Motor neuron (in vitro differentiated cells): ENCODE measurements at regions not wholly inside any gene's neighbourhood (a gene's known extent, or its start where the extent isn't known, plus 50 kb on each side); places are given as distances from the start of the nearest gene placed in this dataset.
A peak's percentile ranks its signal among the peaks of the same experiment; 100 is the strongest.

Source experiments
- ATAC-seq, 8 experiments: fragments of 200-7000 bp; cut with Tn5 transposase; replicated peaks in 6 of 8; 2 replicates each; pipeline ENCODE4 v1.8.0; 2021; ENCODE audit warnings: mild to moderate bottlenecking in 8 of 8, moderate library complexity in 8 of 8
- H3K27ac ChIP-seq, 2 donors: fragments of 250-450 bp; sonication (Bioruptor Pico); 2 replicates each; pipeline ENCODE4 v1.9.0; 2021; ENCODE audit warnings: antibody characterized with exemption in 2 of 2, mild to moderate bottlenecking in 2 of 2, moderate library complexity in 1 of 2
- H3K4me1 ChIP-seq, 2 donors: fragments of 250-450 bp; sonication (Bioruptor Pico); replicated peaks in 1 of 2; 2 replicates each; pipeline ENCODE4 v1.6.1; 2021; ENCODE audit warnings: antibody characterized with exemption in 2 of 2, mild to moderate bottlenecking in 2 of 2, moderate library complexity in 1 of 2
- H3K4me3 ChIP-seq, 5 donors: fragments of 250-450 bp; sonication (Bioruptor Pico); 2 replicates each; pipeline ENCODE4 v1.9.0; 2021; ENCODE audit warnings: antibody characterized with exemption in 5 of 5, mild to moderate bottlenecking in 5 of 5, moderate library complexity in 4 of 5
- WGBS, 10 experiments: fragments of 450-650 bp; shearing (Covaris generic); methylation state at CpG; one replicate each; pipeline ENCODE4 v1.0.0; 2022; 5-methylcytosine and 5-hydroxymethylcytosine counted together
- in situ Hi-C, 9 experiments: fragments of 400-800 bp; cut with MboI; loops; one replicate each; pipeline ENCODE4 v1.15.0; 2021; ENCODE audit warnings: low sequenced_read_pairs in 9 of 9, low pct_unique_long_range_greater_than_20kb in 2 of 9; ENCODE audit not compliant: unreplicated experiment in 9 of 9

DNA sequence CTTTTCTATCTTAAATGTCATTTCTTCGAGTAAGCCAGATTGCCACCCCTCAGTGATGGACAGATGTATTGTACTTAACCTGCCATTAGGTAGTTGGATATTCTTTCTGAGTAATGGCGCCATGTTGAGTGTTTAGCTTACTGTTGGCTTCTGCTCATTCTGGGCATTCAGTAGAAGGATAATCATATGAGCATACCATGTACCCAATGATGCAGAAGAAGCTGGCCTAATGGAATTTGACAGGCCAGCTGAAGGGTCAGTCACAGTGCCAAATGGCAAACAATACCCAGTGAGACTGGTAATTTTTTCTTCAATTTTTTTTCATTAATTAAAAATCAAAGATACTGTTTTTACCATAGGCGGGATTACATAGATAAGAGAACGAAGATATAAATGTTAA, 1010.8 kb upstream of the EYS start:
- no peak for ATAC-seq
- in situ Hi-C loops, result no loop called here
- no peak overlapping the region for H3K27ac ChIP-seq
- 7 to 100% (median 89%) methylated on average over 2 to 4 of the region's 4 CpGs for WGBS, 10 experiments
- H3K4me3 ChIP-seq, result no peak overlapping the region
- no peaks in the 10 kb centered on the region for H3K4me1 ChIP-seq

DNA sequence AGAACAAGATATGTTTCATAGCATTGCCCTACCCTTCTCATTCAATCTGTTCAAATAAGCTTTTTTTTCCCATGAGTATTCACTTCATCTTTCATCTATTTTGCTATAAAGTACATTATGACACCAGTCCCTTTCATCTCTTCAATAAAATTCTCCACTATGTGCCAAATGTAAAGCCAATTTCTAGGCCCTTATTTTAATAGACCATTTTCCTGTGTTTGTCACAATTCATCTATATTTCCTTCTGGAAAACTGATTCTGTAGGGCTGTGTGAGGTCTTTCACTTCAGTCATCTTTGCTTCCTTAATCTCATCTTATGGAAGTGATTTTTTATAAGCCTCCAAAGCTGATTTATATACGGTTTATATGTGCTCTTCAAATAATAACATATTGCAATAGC, 992.4 kb upstream of the EYS start:
- WGBS, 10 experiments, result 0 to 88% (median 29%) methylated on average over 1 of the region's 1 CpG; no CpG with 5 or more reads in 3 of the 10 experiments

DNA sequence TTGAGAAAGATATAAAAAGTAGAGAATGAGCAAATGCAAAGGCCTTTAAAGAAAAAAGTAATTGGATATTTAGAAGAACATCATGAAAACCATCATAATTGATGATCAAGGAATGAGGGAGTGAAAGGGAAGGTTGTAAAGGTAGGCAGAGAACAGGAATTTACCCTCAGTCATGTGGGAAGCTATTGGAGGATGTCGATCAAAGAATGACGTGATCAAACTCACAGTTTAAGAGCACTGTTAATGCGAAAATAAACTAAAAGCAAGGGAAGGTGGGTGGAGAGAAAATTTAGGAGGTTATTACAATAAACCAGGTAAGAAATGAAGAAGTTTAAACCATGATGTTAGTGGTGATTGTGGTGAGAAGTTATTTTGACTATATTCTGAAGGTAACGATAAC, 982.6 kb upstream of the EYS start:
- Histone ChIP-seq H3K27ac (no peak overlapping the region), H3K4me3 (no peak overlapping the region), H3K4me1 (no peaks in the 10 kb centered on the region)
- ATAC-seq, result no peak
- in situ Hi-C loops, result no loop called here
- WGBS, 10 experiments, result 28 to 100% (median 92%) methylated on average over 3 to 4 of the region's 4 CpGs

More for the DNA sequence above, 992.4 kb upstream of the EYS start:
- Histone ChIP-seq H3K4me3 (no peak overlapping the region), H3K27ac (no peak overlapping the region), H3K4me1 (no peaks in the 10 kb centered on the region)
- in situ Hi-C loops, result no loop called here
- ATAC-seq, result no peak

DNA sequence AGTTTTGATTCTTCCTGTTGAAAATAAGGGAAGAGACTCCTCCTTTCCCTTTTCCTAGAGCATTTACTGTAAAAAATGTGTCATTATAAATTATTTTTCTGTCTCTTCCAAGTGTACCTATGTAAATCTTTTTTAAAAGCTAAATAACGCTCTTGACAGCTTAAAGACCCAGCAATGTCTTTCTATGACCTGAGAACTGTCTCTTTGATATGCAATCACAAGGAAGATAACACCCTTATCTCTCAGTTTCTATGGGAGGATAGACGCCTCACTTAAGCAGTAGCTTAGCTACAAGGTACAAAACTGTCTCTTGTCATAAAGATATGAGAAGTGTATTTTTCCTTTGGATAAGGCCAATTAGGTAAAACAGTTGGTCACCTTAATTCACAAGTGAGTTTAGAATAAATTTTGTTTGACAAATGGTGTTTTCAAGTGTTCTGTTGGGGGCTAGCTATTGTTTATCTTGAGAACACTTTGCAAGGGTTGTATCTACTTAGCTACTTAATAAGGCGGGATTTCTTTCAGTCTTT, 980.6 kb upstream of the EYS start:
- 0 to 96% (median 72%) methylated on average over 2 to 3 of the region's 3 CpGs for WGBS, 10 experiments
- Histone ChIP-seq H3K4me3 (no peak overlapping the region), H3K4me1 (no peaks in the 10 kb centered on the region), H3K27ac (no peak overlapping the region)
- no peak for ATAC-seq
- in situ Hi-C loops, result no loop called here

DNA sequence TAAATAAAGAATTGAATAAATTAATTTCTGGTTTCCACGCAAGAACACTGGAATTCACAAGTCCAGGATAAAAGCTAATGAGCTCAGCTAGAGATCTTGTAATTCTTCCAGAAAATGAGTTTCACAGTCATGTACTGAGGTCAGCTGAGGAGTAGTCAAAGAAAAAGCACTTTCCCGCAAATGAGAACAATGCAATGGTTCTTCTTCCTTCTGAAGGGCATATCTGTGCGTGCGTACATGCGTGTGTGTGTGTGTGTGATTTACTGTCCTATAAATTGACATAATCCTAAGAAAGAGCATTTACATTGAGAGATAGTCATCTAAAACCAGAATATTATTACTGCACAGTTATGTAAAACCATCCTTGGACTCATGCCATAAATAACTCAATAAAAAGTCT, 968.9 kb upstream of the EYS start:
- Histone ChIP-seq H3K4me3 (no peak overlapping the region), H3K4me1 (no peaks in the 10 kb centered on the region), H3K27ac (no peak overlapping the region)
- ATAC-seq, result peak in 1 of 8 experiments; percentile 42
- in situ Hi-C loops, result no loop called here
- 20 to 100% (median 86%) methylated on average over 1 to 5 of the region's 5 CpGs for WGBS, 10 experiments

DNA sequence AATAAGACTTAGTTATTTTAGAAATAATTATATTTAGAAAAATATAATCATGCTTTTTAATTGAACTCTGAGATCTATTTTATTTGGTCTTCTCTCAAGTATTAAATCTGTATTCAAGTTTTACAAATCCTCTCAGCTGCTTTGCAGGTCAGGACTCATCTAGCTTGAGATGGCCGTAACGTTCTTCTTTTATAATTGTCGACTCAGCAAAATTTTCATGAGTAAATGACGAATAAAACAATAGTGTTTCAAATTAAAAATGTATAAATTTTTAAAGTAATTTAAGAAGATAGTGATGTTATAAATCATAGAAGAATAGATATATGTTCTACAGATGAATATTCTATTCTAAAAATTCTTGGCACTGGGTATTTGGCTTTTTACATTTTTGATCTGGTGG, 957.1 kb upstream of the EYS start:
- in situ Hi-C loops, result no loop called here
- no peak overlapping the region for H3K4me3 ChIP-seq
- peaks cover 0 to 13% of the 10 kb centered on the region in 2 donors for H3K4me1 ChIP-seq
- ATAC-seq, result no peak
- 44 to 100% (median 85%) methylated on average over 4 of the region's 4 CpGs for WGBS, 10 experiments
- no peak overlapping the region for H3K27ac ChIP-seq

DNA sequence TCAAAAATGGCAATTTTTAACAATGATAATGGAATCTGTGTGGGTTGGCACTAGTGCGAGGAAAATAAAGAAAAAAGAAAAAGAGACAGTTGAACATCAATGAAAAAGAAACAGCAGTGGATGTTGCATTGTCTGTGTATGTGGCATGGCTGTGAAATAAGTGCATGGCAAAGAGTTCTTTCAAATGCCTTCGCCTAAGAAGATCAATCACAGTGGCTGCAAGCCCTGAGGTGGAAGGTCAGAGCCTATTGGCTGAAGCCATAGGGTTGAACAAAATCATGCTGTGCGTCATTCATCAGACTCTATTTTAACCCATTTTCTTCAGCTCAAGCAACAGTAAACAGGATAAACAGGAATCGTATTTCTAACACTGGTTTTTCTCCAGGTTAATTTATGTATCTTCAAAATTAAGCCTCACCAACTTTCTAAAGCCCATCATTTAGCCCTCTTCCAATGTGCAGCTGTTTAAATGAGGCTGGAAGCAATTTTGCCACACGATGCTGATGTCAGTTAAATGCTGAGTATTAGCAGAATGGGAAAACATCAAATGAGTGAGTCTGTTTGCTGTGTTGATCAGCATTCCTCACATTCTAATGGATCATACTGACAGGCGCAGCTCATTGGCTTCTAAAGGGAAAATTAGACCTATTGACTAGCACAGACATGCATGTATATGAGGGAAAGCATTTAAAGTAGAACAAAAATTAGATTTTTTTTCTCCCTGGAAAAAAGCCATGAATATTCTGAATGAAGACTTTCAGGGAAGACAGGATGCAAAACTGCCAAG, 955.9 kb upstream of the EYS start:
- in situ Hi-C loops, result no loop called here
- Histone ChIP-seq H3K4me3 (peak overlapping the region in 1 of 5 donors; percentile 5), H3K4me1 (peaks cover 0 to 13% of the 10 kb centered on the region in 2 donors), H3K27ac (no peak overlapping the region)
- 0 to 44% (median 13%) methylated on average over 4 to 6 of the region's 6 CpGs for WGBS, 10 experiments
- ATAC-seq, result peak in 4 of 8 experiments; percentile 56 to 74 (median 67)

DNA sequence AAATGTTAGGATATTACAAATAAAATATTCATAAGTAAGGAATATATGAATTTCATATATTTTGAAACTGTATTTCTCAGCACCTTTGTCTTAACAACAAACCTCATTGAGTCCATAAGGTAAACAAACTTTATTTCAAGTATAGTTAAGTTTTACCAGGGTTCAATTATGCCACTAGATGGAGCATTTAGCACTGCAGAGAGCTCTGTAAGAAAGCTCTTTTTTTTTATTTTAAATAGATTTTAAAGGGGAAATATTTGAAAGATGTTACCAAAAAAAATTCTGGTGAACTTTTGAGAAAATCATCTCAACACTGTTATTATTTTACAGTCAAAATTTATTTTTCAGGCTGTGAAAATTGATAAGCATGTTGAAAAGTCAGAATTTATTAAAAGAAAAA, 955.2 kb upstream of the EYS start:
- peaks cover 0 to 13% of the 10 kb centered on the region in 2 donors for H3K4me1 ChIP-seq
- in situ Hi-C loops, result no loop called here
- no peak overlapping the region for H3K4me3 ChIP-seq
- H3K27ac ChIP-seq, result no peak overlapping the region
- no peak for ATAC-seq

DNA sequence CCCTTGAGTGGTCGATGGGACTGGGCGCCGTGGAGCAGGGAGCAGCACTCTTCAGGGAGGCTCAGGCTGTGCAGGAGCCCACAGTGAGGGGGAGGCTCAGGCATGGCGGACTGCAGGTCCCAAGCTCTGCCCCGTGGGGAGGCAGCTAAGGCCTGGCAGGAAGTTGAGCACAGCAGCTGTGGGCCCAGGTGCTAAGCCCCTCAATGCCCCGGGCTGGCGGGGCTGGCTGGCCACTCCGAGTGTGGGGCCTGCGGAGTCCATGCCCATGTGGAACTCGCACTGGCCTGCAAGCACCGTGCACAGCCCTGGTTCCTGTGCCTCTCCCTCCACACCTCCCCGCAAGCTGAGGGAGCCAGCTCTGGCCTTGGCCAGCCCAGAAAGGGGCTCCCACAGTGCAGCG, 948.4 kb upstream of the EYS start:
- in situ Hi-C loops, result no loop called here
- WGBS, 10 experiments, result 49 to 100% (median 90%) methylated on average over 1 to 5 of the region's 13 CpGs; no CpG with 5 or more reads in 6 of the 10 experiments
- Histone ChIP-seq H3K4me3 (no peak overlapping the region), H3K27ac (no peak overlapping the region), H3K4me1 (no peaks in the 10 kb centered on the region)
- ATAC-seq, result no peak

DNA sequence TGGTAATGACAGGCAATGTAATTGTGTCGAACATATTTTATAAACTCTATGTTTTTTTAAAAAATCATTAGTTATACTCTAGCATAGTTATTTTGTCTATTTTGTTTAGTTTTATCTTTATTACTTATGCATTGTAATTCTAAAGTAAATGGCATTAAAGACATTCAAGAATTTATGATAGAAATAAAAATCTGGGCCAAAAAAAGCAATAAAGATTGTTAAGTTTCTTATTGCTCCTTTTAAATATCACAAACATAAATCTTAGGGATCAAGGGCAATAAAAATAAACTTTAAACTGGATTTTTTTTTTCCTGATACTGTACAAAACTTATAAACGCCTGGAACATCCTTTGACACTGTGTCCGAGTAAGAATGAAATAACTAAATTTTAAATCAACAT, 931.5 kb upstream of the EYS start:
- Histone ChIP-seq H3K4me3 (no peak overlapping the region), H3K27ac (no peak overlapping the region), H3K4me1 (no peaks in the 10 kb centered on the region)
- no peak for ATAC-seq
- WGBS, 10 experiments, result 0 to 100% (median 71%) methylated on average over 2 to 3 of the region's 3 CpGs; no CpG with 5 or more reads in 1 of the 10 experiments
- in situ Hi-C loops, result no loop called here

DNA sequence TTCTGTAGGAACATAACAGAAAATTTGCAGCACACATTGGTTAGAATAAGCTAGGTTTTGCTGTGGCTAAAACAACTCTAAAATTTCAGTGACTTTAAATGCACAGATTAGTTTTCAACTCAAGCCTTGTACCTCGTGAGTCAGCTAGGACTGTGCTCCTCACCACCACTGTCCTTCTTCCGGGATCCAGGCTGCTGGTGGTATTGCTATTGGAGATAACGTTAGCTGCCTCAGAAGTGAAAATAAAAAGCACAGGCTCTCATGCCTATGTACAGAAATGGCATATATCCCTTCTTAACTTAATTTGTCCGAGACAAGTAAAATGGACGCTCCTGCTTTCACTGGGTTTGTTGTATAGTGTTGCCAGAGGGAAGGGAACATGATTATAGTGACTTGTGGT, 931.1 kb upstream of the EYS start:
- Histone ChIP-seq H3K4me1 (no peaks in the 10 kb centered on the region), H3K27ac (no peak overlapping the region), H3K4me3 (no peak overlapping the region)
- WGBS, 10 experiments, result 0 to 100% (median 69%) methylated on average over 2 to 5 of the region's 5 CpGs
- in situ Hi-C loops, result no loop called here
- no peak for ATAC-seq

DNA sequence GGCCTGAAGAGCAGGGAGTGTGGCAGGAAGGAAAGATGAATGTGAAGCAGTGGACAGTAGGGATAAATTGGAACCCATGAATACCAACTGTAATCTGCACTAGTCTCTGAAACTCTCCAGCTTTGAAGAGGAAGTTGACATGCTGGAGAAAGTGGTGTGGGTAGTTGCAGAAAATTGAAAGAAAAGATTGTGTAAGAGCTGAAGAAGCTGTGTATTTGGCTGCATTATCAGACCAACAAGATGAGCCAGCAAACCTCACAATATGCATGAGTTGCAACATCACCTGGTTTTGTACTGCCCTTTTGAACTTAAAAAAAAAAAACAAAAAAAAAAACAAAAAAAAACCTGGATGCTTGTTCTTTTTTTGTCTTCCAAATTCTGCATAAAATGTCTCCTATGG, 921.9 kb upstream of the EYS start:
- no peak overlapping the region for H3K4me3 ChIP-seq
- in situ Hi-C loops, result no loop called here
- ATAC-seq, result no peak
- no peaks in the 10 kb centered on the region for H3K4me1 ChIP-seq
- H3K27ac ChIP-seq, result no peak overlapping the region

DNA sequence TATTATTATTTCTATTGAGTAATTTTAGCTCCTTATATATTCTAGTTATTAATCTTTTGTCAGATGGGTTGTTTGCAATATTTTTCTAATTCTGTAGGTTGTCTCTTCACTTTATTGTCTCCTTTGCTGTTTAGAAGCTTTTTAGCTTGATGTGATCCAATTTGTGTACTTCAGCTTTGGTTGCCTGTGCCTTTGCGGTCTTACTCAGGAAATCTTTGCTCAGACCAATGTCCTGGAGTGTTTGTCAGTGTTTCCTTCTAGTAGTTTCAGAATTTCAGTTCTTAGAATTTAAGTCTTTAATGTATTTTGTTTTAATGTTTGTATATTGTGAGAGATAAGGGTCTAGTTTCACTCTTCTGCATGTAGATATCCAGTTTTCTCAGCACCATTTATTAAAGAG, 916.0 kb upstream of the EYS start:
- 50 to 100% (median 90%) methylated on average over 1 of the region's 1 CpG; no CpG with 5 or more reads in 2 of the 10 experiments for WGBS, 10 experiments
- Histone ChIP-seq H3K27ac (no peak overlapping the region), H3K4me1 (no peaks in the 10 kb centered on the region), H3K4me3 (no peak overlapping the region)
- ATAC-seq, result no peak
- in situ Hi-C loops, result no loop called here

DNA sequence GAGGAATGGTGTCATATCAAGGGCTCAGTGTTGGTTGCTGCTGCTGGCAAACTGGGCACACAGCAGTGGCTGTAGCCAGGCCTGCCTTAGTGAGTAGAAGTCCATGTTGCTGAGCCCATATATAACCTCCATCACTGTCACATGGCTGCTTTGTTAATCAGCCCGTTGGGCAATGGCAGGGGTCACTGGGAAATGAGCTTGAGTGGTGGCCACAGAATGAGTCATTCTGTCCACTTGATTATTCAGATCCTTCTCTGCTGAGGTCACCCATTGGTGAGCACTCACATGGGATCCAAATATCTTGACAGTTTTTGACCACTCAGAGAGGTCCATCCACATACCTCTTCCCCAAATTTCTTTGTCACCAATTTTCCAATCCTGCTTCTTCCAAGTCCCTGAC, 898.9 kb upstream of the EYS start:
- WGBS, 10 experiments, result no CpG with 5 or more reads among the region's 1 CpG
- Histone ChIP-seq H3K27ac (no peak overlapping the region), H3K4me1 (no peaks in the 10 kb centered on the region), H3K4me3 (no peak overlapping the region)
- in situ Hi-C loops, result no loop called here
- ATAC-seq, result no peak
